Lower lobe of right lung (tissue), 2 donors: ENCODE measurements at regions not wholly inside any gene's neighbourhood (a gene's known extent, or its start where the extent isn't known, plus 50 kb on each side); places are given as distances from the start of the nearest gene placed in this dataset.
"Not testable (repeated sequence)": the region's sequence is repeated elsewhere in the genome, so short reads cannot be mapped to it uniquely, and the experiment has no call there.

Experiments used
- ATAC-seq, 2 donors: fragments of 200-7000 bp; cut with Tn5 transposase; one replicate each; pipeline ENCODE4 v1.9.1; 2020 to 2022; ENCODE audit warnings: mild to moderate bottlenecking in 2 of 2, moderate library complexity in 2 of 2
- DNase-seq: peaks from one replicate; pipeline ENCODE4 v3.0.0-alpha.2; 2020
- H3K27ac ChIP-seq: fragments of 200-600 bp; one replicate; pipeline ENCODE4 v1.8.0; 2022
- H3K27me3 ChIP-seq: fragments of 200-600 bp; one replicate; pipeline ENCODE4 v1.8.0; 2022; ENCODE audit warnings: low read depth
- H3K36me3 ChIP-seq: fragments of 200-600 bp; one replicate; pipeline ENCODE4 v1.8.0; 2022; ENCODE audit warnings: mild to moderate bottlenecking
- H3K4me1 ChIP-seq: fragments of 200-600 bp; one replicate; pipeline ENCODE4 v1.8.0; 2022
- H3K4me3 ChIP-seq: fragments of 200-600 bp; one replicate; pipeline ENCODE4 v1.8.0; 2022; ENCODE audit warnings: mild to moderate bottlenecking
- H3K9me3 ChIP-seq: fragments of 200-600 bp; one replicate; pipeline ENCODE4 v1.8.0; 2022
- intact Hi-C: fragments of 100-400 bp; cut with DNase I; formaldehyde crosslinking; loops from one replicate; pipeline ENCODE4 v1.11.0; 2022
- TF ChIP-seq, protein P1 (sequence below): fragments of 200-600 bp; IDR thresholded peaks from one replicate; pipeline ENCODE4 v1.8.0; 2022; ENCODE audit warnings: antibody characterized with exemption, mild to moderate bottlenecking
- donor health status: DM: no; HTN: yes; CAD: no; lungs with severe emphysema.

GRCh38 chr6:67792996-67793395, 842.1 kb upstream of the ADGRB3 start:
- TF ChIP-seq, protein P1, sequence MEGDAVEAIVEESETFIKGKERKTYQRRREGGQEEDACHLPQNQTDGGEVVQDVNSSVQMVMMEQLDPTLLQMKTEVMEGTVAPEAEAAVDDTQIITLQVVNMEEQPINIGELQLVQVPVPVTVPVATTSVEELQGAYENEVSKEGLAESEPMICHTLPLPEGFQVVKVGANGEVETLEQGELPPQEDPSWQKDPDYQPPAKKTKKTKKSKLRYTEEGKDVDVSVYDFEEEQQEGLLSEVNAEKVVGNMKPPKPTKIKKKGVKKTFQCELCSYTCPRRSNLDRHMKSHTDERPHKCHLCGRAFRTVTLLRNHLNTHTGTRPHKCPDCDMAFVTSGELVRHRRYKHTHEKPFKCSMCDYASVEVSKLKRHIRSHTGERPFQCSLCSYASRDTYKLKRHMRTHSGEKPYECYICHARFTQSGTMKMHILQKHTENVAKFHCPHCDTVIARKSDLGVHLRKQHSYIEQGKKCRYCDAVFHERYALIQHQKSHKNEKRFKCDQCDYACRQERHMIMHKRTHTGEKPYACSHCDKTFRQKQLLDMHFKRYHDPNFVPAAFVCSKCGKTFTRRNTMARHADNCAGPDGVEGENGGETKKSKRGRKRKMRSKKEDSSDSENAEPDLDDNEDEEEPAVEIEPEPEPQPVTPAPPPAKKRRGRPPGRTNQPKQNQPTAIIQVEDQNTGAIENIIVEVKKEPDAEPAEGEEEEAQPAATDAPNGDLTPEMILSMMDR = no peak
- Histone ChIP-seq H3K9me3 (no peaks in the 10 kb centered on the region), H3K4me1 (no peaks in the 10 kb centered on the region), H3K4me3 (no peak overlapping the region), H3K27ac (no peak overlapping the region), H3K36me3 (no peaks in the 10 kb centered on the region), H3K27me3 (no peaks in the 10 kb centered on the region)
- ATAC-seq = no peak
- no peak for DNase-seq
- intact Hi-C loops = no loop called here

- ATAC-seq (no peak), DNase-seq (no peak)
- intact Hi-C loops = no loop called here
- TF ChIP-seq, protein P1 = no peak
- Histone ChIP-seq H3K36me3 (no peaks in the 10 kb centered on the region), H3K4me3 (no peak overlapping the region), H3K4me1 (no peaks in the 10 kb centered on the region), H3K9me3 (no peaks in the 10 kb centered on the region), H3K27ac (no peak overlapping the region), H3K27me3 (no peaks in the 10 kb centered on the region)
Observed at GRCh38 chr6:67790569-67790968, 844.5 kb upstream of the ADGRB3 start.

DNA sequence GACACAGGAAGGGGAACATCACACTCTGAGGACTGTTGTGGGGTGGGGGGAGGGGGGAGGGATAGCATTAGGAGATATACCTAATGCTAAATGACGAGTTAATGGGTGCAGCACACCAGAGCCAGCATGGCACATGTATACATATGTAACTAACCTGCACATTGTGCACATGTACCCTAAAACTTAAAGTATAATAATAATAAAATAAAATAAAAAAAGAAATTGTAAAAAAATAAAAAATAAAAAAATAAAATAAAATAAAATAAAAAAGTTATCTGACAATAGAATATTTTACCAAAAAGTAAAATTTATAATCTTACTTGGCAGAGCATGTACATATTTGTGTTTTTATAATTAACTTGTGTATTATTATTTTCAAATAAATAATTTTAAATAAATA, 848.0 kb upstream of the ADGRB3 start:
- ATAC-seq, H3K4me1 ChIP-seq, H3K36me3 ChIP-seq, H3K27ac ChIP-seq, H3K9me3 ChIP-seq, DNase-seq, H3K4me3 ChIP-seq, H3K27me3 ChIP-seq, intact Hi-C loops: not testable (repeated sequence)

GRCh38 chr6:67779876-67780275, 855.2 kb upstream of the ADGRB3 start:
- no peak for DNase-seq
- Histone ChIP-seq H3K27me3 (no peaks in the 10 kb centered on the region), H3K36me3 (no peaks in the 10 kb centered on the region), H3K27ac (no peak overlapping the region), H3K4me3 (no peak overlapping the region), H3K4me1 (no peaks in the 10 kb centered on the region), H3K9me3 (no peaks in the 10 kb centered on the region)
- TF ChIP-seq, protein P1 = no peak
- ATAC-seq = no peak
- intact Hi-C loops = no loop called here

DNA sequence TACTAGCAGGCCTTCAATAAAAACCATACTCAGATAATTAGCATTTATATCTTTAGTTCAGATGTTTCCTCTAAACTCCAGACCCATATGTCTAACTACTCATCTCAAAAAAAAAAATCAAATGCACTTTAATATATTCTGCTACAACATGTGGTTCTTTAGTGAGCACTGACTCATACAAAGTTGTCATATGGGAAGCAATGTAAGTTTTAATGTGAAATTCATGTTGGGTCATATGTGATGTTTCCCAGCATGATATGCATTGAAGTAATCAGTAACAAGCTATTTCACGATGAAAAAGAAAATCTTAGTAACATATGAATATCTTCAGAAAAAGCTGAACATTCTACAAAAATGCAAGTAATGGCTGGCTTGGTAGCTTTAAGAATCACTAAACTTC, 859.7 kb upstream of the ADGRB3 start:
- TF ChIP-seq, protein P1 = no peak
- no peaks in the 10 kb centered on the region for H3K36me3 ChIP-seq
- H3K27me3 ChIP-seq = no peaks in the 10 kb centered on the region
- H3K9me3 ChIP-seq = no peaks in the 10 kb centered on the region
- intact Hi-C loops = no loop called here
- H3K4me3 ChIP-seq = no peak overlapping the region
- no peak for ATAC-seq
- no peak for DNase-seq
- H3K27ac ChIP-seq = no peak overlapping the region
- no peaks in the 10 kb centered on the region for H3K4me1 ChIP-seq

DNA sequence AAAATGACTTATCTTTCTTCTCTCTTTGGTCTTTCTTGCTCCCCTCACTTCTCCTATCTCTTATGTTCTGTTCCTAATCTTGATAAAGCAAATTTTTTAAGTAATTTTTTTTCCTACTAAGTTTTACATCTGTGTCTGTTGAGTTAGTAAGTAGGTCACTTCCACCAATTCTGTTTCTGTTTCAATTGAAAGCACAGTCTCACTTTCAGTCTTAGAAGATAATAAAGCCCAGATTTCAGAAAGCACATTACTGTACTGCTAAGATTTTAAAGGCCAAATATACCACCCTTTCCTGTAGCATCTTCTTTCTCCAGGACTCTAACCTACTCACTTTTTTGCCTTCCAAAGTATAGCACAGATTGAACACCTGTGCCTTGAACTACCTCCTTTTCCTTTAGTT, 866.1 kb upstream of the ADGRB3 start:
- Histone ChIP-seq H3K4me3 (no peak overlapping the region), H3K27me3 (no peaks in the 10 kb centered on the region), H3K36me3 (no peaks in the 10 kb centered on the region), H3K9me3 (no peaks in the 10 kb centered on the region), H3K4me1 (no peaks in the 10 kb centered on the region), H3K27ac (no peak overlapping the region)
- DNase-seq (no peak), ATAC-seq (no peak)
- intact Hi-C loops = no loop called here
- TF ChIP-seq, protein P1 = no peak

DNA sequence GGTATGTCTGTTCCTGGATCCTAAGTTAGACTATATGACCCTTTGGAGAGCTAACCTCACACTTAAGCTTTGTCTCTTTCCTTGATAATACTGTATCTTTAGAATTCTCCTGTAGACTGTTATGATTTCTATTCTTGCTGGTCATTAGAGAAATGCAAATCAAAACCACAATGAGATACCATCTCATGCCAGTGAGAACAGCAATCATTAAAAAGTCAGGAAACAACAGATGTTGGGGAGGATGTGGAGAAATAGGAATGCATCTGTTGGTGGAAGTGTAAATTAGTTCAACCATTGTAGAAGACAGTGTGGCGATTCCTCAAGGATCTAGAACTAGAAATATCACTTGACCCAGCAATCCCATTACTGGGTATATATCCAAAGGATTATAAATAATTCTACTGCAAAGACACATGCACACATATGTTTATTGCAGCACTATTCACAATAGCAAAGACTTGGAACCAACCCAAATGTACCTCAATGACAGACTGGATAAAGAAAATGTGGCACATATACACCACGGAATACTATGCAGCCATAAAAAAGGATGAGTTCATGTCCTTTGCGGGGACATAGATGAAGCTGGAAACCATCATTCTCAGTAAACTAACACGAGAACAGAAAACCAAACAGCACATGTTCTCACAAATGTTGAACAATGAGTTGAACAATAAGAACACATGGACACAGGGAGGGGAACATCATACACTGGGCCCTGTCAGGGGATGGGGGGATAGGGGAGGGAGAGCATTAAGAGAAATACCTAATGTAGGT, 867.8 kb upstream of the ADGRB3 start:
- H3K4me1 ChIP-seq, intact Hi-C loops, H3K9me3 ChIP-seq, DNase-seq, H3K4me3 ChIP-seq, H3K27ac ChIP-seq, H3K36me3 ChIP-seq, H3K27me3 ChIP-seq, ATAC-seq: not testable (repeated sequence)
